ENCODE measurements at regions not wholly inside any gene's neighbourhood (a gene's known extent, or its start where the extent isn't known, plus 50 kb on each side); places are given as distances from the start of the nearest gene placed in this dataset.

DNA sequence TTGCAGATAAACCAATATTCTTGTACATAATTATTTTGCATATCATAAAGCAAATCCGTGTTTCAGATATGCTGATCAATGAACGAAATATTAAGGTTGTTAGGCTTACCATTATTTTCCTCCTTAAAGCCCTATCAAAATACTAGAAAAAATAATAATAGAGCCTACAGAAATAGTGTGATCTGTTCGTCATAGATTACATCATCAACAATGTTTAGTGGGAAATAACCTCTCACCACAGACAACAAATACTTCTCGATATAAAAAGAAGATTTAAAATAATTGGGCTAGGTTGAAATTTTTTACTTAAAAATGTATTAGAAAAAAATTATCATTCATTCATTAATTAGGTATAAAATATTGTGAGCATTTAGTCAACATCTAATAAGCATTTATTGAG lies 71.0 kb upstream of the ADCY2 start:
- ChIA-PET CTCF (no interaction called here), POLR2A (no interaction called here)
- no peak for DNase-seq (ENCODE audit: extremely low spot score)
- TF ChIP-seq CTCF (IDR thresholded peaks at IDR 0.05; ENCODE audit: control extremely low read depth, extremely low read depth, low read depth, missing control alignments): no peak

DNA sequence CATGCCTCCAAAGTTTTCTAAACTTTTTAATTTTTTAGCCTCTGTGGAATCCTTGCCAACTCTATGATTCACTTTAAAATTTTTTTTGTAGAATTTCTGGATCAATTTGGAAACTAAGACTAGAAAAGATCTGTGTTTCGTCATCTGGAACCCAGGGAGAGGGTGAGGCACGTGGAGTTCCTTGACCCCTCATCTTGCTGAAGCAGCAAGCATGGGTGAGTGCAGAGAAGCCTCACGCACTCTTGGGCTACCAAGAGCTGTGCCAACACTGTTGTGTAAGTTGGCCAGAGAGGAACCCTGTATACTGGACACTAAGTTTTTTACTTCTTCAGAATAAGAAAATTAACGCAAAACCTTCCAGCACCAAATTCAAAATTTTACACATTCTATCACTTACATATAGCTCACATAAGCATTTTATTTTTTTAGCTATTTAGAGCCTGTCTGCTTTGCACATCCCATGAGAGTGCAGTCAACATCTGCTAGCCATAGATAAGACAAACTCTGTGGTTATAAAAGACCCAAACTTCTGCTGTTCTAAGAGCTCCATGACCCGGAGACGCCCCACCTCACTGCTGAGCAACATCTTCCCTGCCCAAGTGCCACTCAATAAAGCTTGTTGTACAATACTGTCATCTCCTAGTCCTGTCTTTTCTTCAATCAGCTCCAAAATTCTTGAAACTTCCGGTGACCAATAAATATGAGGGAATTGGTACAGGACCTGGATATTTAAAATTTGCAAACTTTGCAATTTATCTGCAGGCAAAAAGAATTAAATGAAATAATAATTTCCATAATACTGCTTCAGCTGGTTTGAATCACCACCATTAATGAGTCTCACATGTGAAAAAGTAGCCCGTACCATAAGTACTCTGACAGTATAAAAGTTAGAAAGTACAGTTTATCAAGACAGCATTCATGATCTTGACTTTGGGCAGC lies 69.7 kb upstream of the ADCY2 start:
- CTCF ChIA-PET: interaction anchor here (1.1 kb wide), 1 partner anchor 10 kb away, joined by 5 read pairs; no protein-coding TSS in a partner anchor

DNA sequence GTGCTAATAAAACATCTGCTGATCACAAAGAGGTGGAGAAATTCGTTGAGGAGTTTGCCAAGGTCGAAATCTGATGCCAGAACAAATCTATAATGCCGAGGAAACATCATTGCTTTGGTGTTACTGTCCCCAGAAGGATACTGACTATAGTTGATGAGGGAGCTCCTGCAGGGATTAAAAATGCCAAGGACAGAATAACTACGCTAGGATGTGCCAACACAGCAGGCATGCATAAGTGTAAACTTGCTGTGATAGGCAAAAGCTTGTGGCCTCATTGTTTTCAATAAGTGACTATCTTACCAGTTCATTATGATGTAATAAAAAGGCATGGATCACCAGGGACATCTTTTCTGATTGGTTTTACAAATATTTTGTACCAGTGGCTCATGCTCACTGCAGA lies 66.8 kb upstream of the ADCY2 start:
- no peak for TF ChIP-seq CTCF (IDR thresholded peaks at IDR 0.05; ENCODE audit: control extremely low read depth, extremely low read depth, low read depth, missing control alignments)
- DNase-seq (ENCODE audit: extremely low spot score): no peak
- ChIA-PET POLR2A (no interaction called here), CTCF (interaction anchor here (1.0 kb wide), 1 partner anchor 23 kb away, joined by 3 read pairs; no protein-coding TSS in a partner anchor)

More for the DNA sequence above, 69.7 kb upstream of the ADCY2 start:
- POLR2A ChIA-PET: no interaction called here
- TF ChIP-seq CTCF (IDR thresholded peaks at IDR 0.05; ENCODE audit: control extremely low read depth, extremely low read depth, low read depth, missing control alignments): no peak
- DNase-seq (ENCODE audit: extremely low spot score): no peak

- TF ChIP-seq CTCF (IDR thresholded peaks at IDR 0.05; ENCODE audit: control extremely low read depth, extremely low read depth, low read depth, missing control alignments): no peak
Measured at GRCh38 chr5:7329712-7330111, 66.2 kb upstream of the ADCY2 start.

DNA sequence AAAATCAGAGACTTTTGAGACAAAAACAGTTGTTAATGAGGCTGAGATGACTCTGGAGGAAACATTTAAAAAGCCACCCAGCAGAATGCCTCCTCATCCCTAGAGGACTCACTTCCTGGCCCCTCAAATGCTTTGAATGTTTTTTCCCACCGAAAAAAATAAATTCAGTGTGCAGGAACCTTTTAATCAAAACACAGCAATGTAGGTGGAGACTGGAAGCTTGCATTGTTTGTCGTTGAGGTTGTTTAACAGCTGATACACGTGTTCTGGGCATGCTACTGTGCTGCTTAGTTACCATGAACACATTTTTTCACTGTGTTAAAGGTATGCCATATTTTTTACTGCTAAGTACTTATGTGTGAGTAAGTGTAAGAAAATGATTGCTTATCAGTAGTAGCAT lies 65.7 kb upstream of the ADCY2 start:
- TF ChIP-seq CTCF (IDR thresholded peaks at IDR 0.05; ENCODE audit: control extremely low read depth, extremely low read depth, low read depth, missing control alignments): no peak
- DNase-seq (ENCODE audit: extremely low spot score): no peak
- CTCF ChIA-PET: no interaction called here
- POLR2A ChIA-PET: no interaction called here

More at GRCh38 chr5:7329712-7330111, 66.2 kb upstream of the ADCY2 start:
- DNase-seq (ENCODE audit: extremely low spot score): no peak
- ChIA-PET CTCF (interaction anchor here (1.0 kb wide), 1 partner anchor 23 kb away, joined by 3 read pairs; no protein-coding TSS in a partner anchor), POLR2A (no interaction called here)

- POLR2A ChIA-PET: no interaction called here
- DNase-seq (ENCODE audit: extremely low spot score): no peak
Measured at GRCh38 chr5:7331131-7331530, 64.8 kb upstream of the ADCY2 start.

More at GRCh38 chr5:7331131-7331530, 64.8 kb upstream of the ADCY2 start:
- CTCF ChIA-PET: no interaction called here
- TF ChIP-seq CTCF (IDR thresholded peaks at IDR 0.05; ENCODE audit: control extremely low read depth, extremely low read depth, low read depth, missing control alignments): no peak

All from GM10248 (cell line).